Lower lobe of right lung (tissue), 2 donors: ENCODE measurements at regions not wholly inside any gene's neighbourhood (a gene's known extent, or its start where the extent isn't known, plus 50 kb on each side); places are given as distances from the start of the nearest gene placed in this dataset.

Source experiments
- ATAC-seq, 2 donors: fragments of 200-7000 bp; cut with Tn5 transposase; one replicate each; pipeline ENCODE4 v1.9.1; 2020 to 2022; ENCODE audit warnings: mild to moderate bottlenecking in 2 of 2, moderate library complexity in 2 of 2
- DNase-seq: peaks from one replicate; pipeline ENCODE4 v3.0.0-alpha.2; 2020
- H3K27ac ChIP-seq: fragments of 200-600 bp; one replicate; pipeline ENCODE4 v1.8.0; 2022
- H3K27me3 ChIP-seq: fragments of 200-600 bp; one replicate; pipeline ENCODE4 v1.8.0; 2022; ENCODE audit warnings: low read depth
- H3K36me3 ChIP-seq: fragments of 200-600 bp; one replicate; pipeline ENCODE4 v1.8.0; 2022; ENCODE audit warnings: mild to moderate bottlenecking
- H3K4me1 ChIP-seq: fragments of 200-600 bp; one replicate; pipeline ENCODE4 v1.8.0; 2022
- H3K4me3 ChIP-seq: fragments of 200-600 bp; one replicate; pipeline ENCODE4 v1.8.0; 2022; ENCODE audit warnings: mild to moderate bottlenecking
- H3K9me3 ChIP-seq: fragments of 200-600 bp; one replicate; pipeline ENCODE4 v1.8.0; 2022
- intact Hi-C: fragments of 100-400 bp; cut with DNase I; formaldehyde crosslinking; loops from one replicate; pipeline ENCODE4 v1.11.0; 2022
- TF ChIP-seq, protein P1 (sequence below): fragments of 200-600 bp; IDR thresholded peaks from one replicate; pipeline ENCODE4 v1.8.0; 2022; ENCODE audit warnings: antibody characterized with exemption, mild to moderate bottlenecking
- donor health status: DM: no; HTN: yes; CAD: no; lungs with severe emphysema.

DNA sequence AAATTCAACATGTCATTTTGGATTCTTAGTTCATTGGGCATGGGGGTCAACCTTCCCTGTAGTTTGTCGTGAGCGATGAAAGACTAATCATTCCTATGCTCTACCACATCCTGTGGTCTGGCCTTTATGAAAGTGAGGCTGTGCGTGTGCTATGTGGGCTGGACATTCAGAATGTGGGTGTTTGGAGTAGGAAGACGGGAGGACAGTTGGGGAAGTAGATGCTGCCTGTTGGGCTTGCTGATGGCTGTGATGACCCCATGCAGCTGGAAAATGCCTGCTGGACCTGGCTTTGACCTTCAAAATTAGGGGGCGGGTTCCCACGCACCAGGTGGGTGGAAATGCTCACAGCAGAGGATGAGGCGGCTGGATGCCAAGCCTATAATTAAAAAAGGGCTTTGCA, 90.9 kb upstream of the MKI67 start:
- no peaks in the 10 kb centered on the region for H3K9me3 ChIP-seq
- ATAC-seq = no peak
- no peak for DNase-seq
- no peak overlapping the region for H3K4me3 ChIP-seq
- no peaks in the 10 kb centered on the region for H3K36me3 ChIP-seq
- intact Hi-C loops = no loop called here
- no peaks in the 10 kb centered on the region for H3K4me1 ChIP-seq
- H3K27me3 ChIP-seq = no peaks in the 10 kb centered on the region
- H3K27ac ChIP-seq = no peak overlapping the region
- TF ChIP-seq, protein P1, sequence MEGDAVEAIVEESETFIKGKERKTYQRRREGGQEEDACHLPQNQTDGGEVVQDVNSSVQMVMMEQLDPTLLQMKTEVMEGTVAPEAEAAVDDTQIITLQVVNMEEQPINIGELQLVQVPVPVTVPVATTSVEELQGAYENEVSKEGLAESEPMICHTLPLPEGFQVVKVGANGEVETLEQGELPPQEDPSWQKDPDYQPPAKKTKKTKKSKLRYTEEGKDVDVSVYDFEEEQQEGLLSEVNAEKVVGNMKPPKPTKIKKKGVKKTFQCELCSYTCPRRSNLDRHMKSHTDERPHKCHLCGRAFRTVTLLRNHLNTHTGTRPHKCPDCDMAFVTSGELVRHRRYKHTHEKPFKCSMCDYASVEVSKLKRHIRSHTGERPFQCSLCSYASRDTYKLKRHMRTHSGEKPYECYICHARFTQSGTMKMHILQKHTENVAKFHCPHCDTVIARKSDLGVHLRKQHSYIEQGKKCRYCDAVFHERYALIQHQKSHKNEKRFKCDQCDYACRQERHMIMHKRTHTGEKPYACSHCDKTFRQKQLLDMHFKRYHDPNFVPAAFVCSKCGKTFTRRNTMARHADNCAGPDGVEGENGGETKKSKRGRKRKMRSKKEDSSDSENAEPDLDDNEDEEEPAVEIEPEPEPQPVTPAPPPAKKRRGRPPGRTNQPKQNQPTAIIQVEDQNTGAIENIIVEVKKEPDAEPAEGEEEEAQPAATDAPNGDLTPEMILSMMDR = no peak

DNA sequence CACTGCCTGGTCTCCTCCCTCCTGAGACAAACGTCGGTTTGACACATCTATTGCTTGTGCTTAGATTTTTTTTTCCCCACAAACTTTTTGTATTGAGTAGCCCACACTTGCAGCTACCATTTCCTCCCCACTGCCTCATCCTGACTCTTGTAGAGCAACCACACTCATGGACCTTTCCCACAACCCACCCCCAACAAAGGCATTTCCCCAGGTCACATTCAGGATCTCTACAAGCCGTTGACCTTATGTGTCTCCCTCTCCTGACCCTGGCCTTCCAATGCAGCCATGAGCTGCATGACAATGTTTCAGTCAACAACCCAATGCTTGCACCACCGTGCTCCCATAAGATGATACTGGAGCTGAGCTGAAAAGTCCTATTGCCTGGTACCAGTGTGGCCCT, 91.9 kb upstream of the MKI67 start:
- ATAC-seq (no peak), DNase-seq (no peak)
- TF ChIP-seq, protein P1 = no peak
- Histone ChIP-seq H3K9me3 (no peaks in the 10 kb centered on the region), H3K4me3 (no peak overlapping the region), H3K27me3 (no peaks in the 10 kb centered on the region), H3K27ac (no peak overlapping the region), H3K4me1 (no peaks in the 10 kb centered on the region), H3K36me3 (no peaks in the 10 kb centered on the region)
- intact Hi-C loops = no loop called here

DNA sequence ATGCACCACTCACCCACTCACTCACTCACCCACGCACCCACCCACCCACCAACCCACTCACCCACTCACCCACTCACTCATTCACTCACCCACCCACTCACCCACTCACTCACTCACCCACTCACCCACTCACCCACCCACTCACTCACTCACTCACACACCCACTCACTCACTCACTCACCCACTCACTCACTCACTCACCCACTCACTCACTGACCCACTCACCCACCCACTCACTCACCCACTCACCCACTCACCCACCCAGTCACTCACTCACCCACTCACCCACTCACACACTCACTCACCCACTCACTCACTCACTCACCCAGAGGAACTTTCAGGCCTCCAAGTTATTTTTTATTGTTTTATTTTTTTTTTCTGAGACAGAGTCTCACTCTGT, 93.1 kb upstream of the MKI67 start:
- ATAC-seq (no peak), DNase-seq (no peak)
- Histone ChIP-seq H3K4me1 (no peaks in the 10 kb centered on the region), H3K27me3 (no peaks in the 10 kb centered on the region), H3K9me3 (no peaks in the 10 kb centered on the region), H3K36me3 (no peaks in the 10 kb centered on the region), H3K4me3 (no peak overlapping the region), H3K27ac (no peak overlapping the region)
- intact Hi-C loops = no loop called here
- TF ChIP-seq, protein P1 = no peak

DNA sequence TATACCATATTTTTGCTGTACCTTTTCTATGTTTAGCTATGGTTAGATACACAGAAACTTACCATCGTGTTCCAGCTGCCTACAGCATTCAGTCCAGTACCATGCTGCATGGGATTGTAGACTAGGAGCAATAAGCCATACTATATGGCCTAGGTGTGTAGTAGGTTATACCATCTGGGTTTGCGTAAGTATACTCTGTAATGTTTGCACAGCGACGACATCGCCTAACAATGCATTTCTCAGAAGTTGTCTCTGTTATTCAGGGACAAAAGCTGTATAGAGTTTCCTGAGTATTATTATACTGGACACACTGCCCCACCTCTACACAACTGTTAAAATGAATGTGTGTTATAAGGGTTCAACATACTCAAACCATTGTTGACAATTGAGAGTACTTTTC, 93.8 kb upstream of the MKI67 start:
- no peak overlapping the region for H3K27ac ChIP-seq
- DNase-seq = no peak
- H3K4me3 ChIP-seq = no peak overlapping the region
- TF ChIP-seq, protein P1 = no peak
- intact Hi-C loops = no loop called here
- no peak for ATAC-seq
- no peaks in the 10 kb centered on the region for H3K9me3 ChIP-seq
- H3K4me1 ChIP-seq = no peaks in the 10 kb centered on the region
- no peaks in the 10 kb centered on the region for H3K36me3 ChIP-seq
- H3K27me3 ChIP-seq = no peaks in the 10 kb centered on the region

DNA sequence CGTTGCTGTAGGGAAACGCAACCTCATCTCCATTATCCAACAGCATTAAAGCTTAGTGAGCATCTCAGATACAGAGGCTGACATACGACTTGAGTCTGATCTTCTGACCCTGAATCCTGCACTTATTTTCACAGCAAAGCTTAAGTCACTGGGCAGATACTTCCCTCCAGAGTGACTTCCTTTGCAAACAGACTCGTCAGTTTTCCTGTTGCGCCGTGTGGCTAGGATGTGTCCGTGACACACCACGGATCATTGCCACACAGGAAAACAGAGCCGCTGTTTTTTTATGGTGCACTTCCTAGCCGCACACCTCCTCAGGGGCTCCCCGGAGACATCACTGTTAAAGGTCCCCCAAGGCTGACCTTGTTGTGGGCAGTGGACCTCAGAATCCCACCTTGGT, 94.9 kb upstream of the MKI67 start:
- no peaks in the 10 kb centered on the region for H3K27me3 ChIP-seq
- intact Hi-C loops = no loop called here
- TF ChIP-seq, protein P1 = no peak
- H3K4me1 ChIP-seq = no peaks in the 10 kb centered on the region
- no peak overlapping the region for H3K27ac ChIP-seq
- H3K36me3 ChIP-seq = no peaks in the 10 kb centered on the region
- no peaks in the 10 kb centered on the region for H3K9me3 ChIP-seq
- no peak overlapping the region for H3K4me3 ChIP-seq
- DNase-seq (no peak), ATAC-seq (no peak)

DNA sequence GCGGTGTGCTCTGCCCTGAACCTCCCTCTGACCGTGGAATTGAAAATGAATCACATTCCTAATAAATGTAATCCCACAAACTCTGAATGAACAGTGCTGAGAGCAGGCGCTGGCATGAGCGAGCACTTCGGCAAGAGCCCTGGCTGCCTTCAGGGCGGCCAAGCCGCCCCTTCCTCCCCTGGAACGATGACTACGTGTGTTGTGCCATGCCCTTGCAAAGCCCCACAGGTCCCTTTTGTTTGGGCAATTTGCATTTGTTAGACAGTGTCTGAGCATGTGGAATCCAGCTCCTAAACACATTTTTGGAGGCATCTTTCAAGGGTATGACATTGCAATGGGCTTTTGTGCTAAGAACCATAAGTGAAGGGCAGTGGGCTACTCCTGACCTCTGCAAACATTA, 95.6 kb upstream of the MKI67 start:
- H3K36me3 ChIP-seq = no peaks in the 10 kb centered on the region
- H3K4me1 ChIP-seq = no peaks in the 10 kb centered on the region
- H3K9me3 ChIP-seq = no peaks in the 10 kb centered on the region
- H3K27me3 ChIP-seq = no peaks in the 10 kb centered on the region
- intact Hi-C loops = no loop called here
- TF ChIP-seq, protein P1 = no peak
- H3K27ac ChIP-seq = no peak overlapping the region
- no peak overlapping the region for H3K4me3 ChIP-seq
- DNase-seq (no peak), ATAC-seq (no peak)
